ENCODE measurements at regions not wholly inside any gene's neighbourhood (a gene's known extent, or its start where the extent isn't known, plus 50 kb on each side); places are given as distances from the start of the nearest gene placed in this dataset.
"Not testable (repeated sequence)": the region's sequence is repeated elsewhere in the genome, so short reads cannot be mapped to it uniquely, and the experiment has no call there.

GRCh38 chr16:33935766-33936165 is 476.4 kb downstream of the TP53TG3F start:
- not testable (repeated sequence) for TF ChIP-seq CTCF, POLR2A, EP300, POLR2AphosphoS5 (IDR thresholded peaks at IDR 0.05)
